B cell (primary cell): ENCODE measurements at regions not wholly inside any gene's neighbourhood (a gene's known extent, or its start where the extent isn't known, plus 50 kb on each side); places are given as distances from the start of the nearest gene placed in this dataset.

Experiments used
- ATAC-seq: fragments of 200-7000 bp; cut with Tn5 transposase; one replicate; pipeline ENCODE4 v1.10.0; 2021; ENCODE audit warnings: low read depth, mild to moderate bottlenecking, moderate number of reproducible peaks, moderate library complexity
- CTCF ChIA-PET: fragments of 350-600 bp; sonication (Branson Sonifier 250); formaldehyde crosslinking; loops from one replicate; lab custom pipeline; 2021; ENCODE audit warnings: antibody characterized with exemption, inconsistent platforms; lab: Charles Lee
- POLR2A ChIA-PET: fragments of 350-600 bp; sonication (Branson Sonifier 250); formaldehyde crosslinking; loops from one replicate; lab custom pipeline; 2021; ENCODE audit warnings: antibody characterized with exemption; lab: Charles Lee
- DNase-seq: peaks from one replicate; pipeline ENCODE4 v3.0.0; 2013
- H2AFZ ChIP-seq: 2 replicates; pipeline ENCODE4 v1.6.1; 2012; ENCODE audit warnings: mild to moderate bottlenecking, low read depth, low read length; ENCODE audit not compliant: insufficient read depth, poor library complexity, severe bottlenecking
- H3K27ac ChIP-seq, 2 donors: 1 replicate in 1 of 2; 2 replicates in 1 of 2; pipeline ENCODE4 v1.5.1; 2012 to 2013; ENCODE audit warnings: low read length in 2 of 2, mild to moderate bottlenecking in 2 of 2, moderate library complexity in 1 of 2
- H3K27me3 ChIP-seq, 4 experiments: fragments of 200-600 bp in 1 of 4; sonication (generic) in 1 of 4; replicated peaks in 1 of 4; 1 replicate in 2 of 4; 2 replicates in 2 of 4; pipeline versions ENCODE4 v1.6.1 to v1.7.0; 2013 to 2016; ENCODE audit warnings: low read length in 3 of 4, mild to moderate bottlenecking in 2 of 4, mixed read lengths in 1 of 4, moderate library complexity in 1 of 4; ENCODE audit not compliant: insufficient read depth in 4 of 4, control insufficient read depth in 3 of 4; ENCODE audit errors: control extremely low read depth in 1 of 4
- H3K36me3 ChIP-seq, 2 experiments: replicated peaks in 1 of 2; 1 replicate in 1 of 2; 2 replicates in 1 of 2; pipeline versions ENCODE4 v1.6.1 to v1.7.1; 2013; ENCODE audit warnings: low read length in 1 of 2; ENCODE audit not compliant: insufficient read depth in 2 of 2, control insufficient read depth in 1 of 2; ENCODE audit errors: control extremely low read depth in 1 of 2, extremely low read depth in 1 of 2
- H3K4me1 ChIP-seq, 2 donors: fragments of 200-600 bp in 1 of 2; sonication (generic) in 1 of 2; 1 replicate in 1 of 2; 2 replicates in 1 of 2; pipeline versions ENCODE4 v1.5.1 to v1.6.1; 2013 to 2017; ENCODE audit warnings: low read length in 2 of 2; ENCODE audit not compliant: control insufficient read depth in 2 of 2, insufficient read depth in 2 of 2
- H3K4me2 ChIP-seq: replicated peaks from 2 replicates; pipeline ENCODE3; 2012; ENCODE audit warnings: mild to moderate bottlenecking, low read depth, low read length; ENCODE audit not compliant: poor library complexity, severe bottlenecking
- H3K4me3 ChIP-seq, 5 experiments: fragments of 200-600 bp in 1 of 5; sonication (generic) in 1 of 5; 1 replicate in 3 of 5; 2 replicates in 2 of 5; pipeline versions ENCODE4 v1.5.1 to v1.7.0; 2011 to 2016; ENCODE audit warnings: low read length in 4 of 5, mild to moderate bottlenecking in 4 of 5, low read depth in 2 of 5, control low read depth in 1 of 5, moderate library complexity in 1 of 5; ENCODE audit not compliant: insufficient read depth in 1 of 5; ENCODE audit errors: control extremely low read depth in 1 of 5, extremely low read depth in 1 of 5
- H3K79me2 ChIP-seq: fragments of 200-600 bp; sonication (generic); one replicate; pipeline ENCODE4 v1.6.0; 2016; ENCODE audit warnings: low read length; ENCODE audit not compliant: control insufficient read depth, insufficient read depth
- H3K9ac ChIP-seq: fragments of 200-600 bp; sonication (generic); 2 replicates; pipeline ENCODE4 v1.6.1; 2017; ENCODE audit warnings: mild to moderate bottlenecking, low read length, moderate library complexity
- H3K9me3 ChIP-seq, 3 donors: one replicate each; pipeline versions ENCODE4 v1.6.1 to v1.7.1; 2013; ENCODE audit warnings: low read length in 2 of 3; ENCODE audit not compliant: control insufficient read depth in 2 of 3, insufficient read depth in 1 of 3; ENCODE audit errors: control extremely low read depth in 1 of 3
- H4K20me1 ChIP-seq: 2 replicates; pipeline ENCODE4 v1.6.0; 2012; ENCODE audit warnings: mild to moderate bottlenecking, low read length; ENCODE audit not compliant: insufficient read depth, control insufficient read depth, poor library complexity, severe bottlenecking
- H3K27ac Mint-ChIP-seq: one replicate; pipeline ENCODE4 v1.8.0; 2021; ENCODE audit warnings: mixed read lengths
- H3K27me3 Mint-ChIP-seq: one replicate; pipeline ENCODE4 v1.8.0; 2021; ENCODE audit warnings: mixed read lengths
- H3K4me1 Mint-ChIP-seq: one replicate; pipeline ENCODE4 v1.8.0; 2021; ENCODE audit warnings: mixed read lengths
- H3K4me3 Mint-ChIP-seq: one replicate; pipeline ENCODE4 v1.8.0; 2021; ENCODE audit warnings: mixed read lengths
- H3K9me3 Mint-ChIP-seq: one replicate; pipeline ENCODE4 v1.8.0; 2022; ENCODE audit warnings: mixed read lengths; ENCODE audit not compliant: insufficient read depth
- EZH2 ChIP-seq: IDR thresholded peaks from 2 replicates; pipeline ENCODE4 v1.6.1; 2012; ENCODE audit warnings: borderline replicate concordance, low read depth, mild to moderate bottlenecking, moderate library complexity, low read length; ENCODE audit not compliant: insufficient read depth, poor library complexity, severe bottlenecking
- WGBS: methylation state at CpG from one replicate; pipeline ENCODE4 v1.1.5; 2013; ENCODE audit warnings: missing lambda C conversion rate; ENCODE audit not compliant: insufficient coverage; 5-methylcytosine and 5-hydroxymethylcytosine counted together
- intact Hi-C: fragments of 100-400 bp; cut with micrococcal nuclease; formaldehyde crosslinking; loops from one replicate; pipeline ENCODE4 v1.10.0; 2022
- TF ChIP-seq, protein P1 (sequence below): fragments of 200-600 bp; IDR thresholded peaks from one replicate; pipeline ENCODE4 v1.8.0; 2022; ENCODE audit warnings: antibody characterized with exemption, mild to moderate bottlenecking

DNA sequence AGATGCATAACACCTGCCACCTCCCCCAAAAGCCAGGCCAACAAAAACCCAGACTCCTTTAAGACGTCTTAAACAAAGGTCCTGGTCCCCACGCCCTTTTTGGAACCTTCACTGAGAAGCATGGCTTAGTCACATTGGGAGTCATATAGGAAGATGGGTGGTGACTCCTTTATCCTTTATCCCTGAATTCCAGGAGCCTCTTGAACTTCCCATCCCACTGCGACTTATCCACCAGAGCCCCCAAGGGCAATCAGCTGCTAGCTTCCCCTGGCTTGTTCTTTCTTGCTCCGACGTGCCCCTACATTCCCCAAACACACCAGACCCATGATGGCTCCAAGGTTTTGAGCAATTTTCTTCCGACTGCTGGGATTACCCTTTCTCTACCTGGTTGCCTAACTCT lies 567.0 kb upstream of the CADM1 start:
- no peaks in the 10 kb centered on the region for H3K79me2 ChIP-seq
- H3K4me1 ChIP-seq = no peaks in the 10 kb centered on the region
- no peaks in the 10 kb centered on the region for H3K9me3 Mint-ChIP-seq
- H3K4me3 ChIP-seq = no peak overlapping the region
- H3K27ac ChIP-seq = no peak overlapping the region
- 93% methylated on average over 3 of the region's 6 CpGs for WGBS
- ATAC-seq (no peak), DNase-seq (no peak)
- POLR2A ChIA-PET = no interaction called here
- H3K27me3 Mint-ChIP-seq = peaks cover 4% of the 10 kb centered on the region
- H3K4me1 Mint-ChIP-seq = no peaks in the 10 kb centered on the region
- intact Hi-C loops = no loop called here
- no peak overlapping the region for H3K4me3 Mint-ChIP-seq
- H3K27me3 ChIP-seq = no peaks in the 10 kb centered on the region
- H3K27ac Mint-ChIP-seq = no peak overlapping the region
- no peaks in the 10 kb centered on the region for H3K36me3 ChIP-seq
- no peaks in the 10 kb centered on the region for H4K20me1 ChIP-seq
- no peak overlapping the region for H2AFZ ChIP-seq
- TF ChIP-seq, protein P1, sequence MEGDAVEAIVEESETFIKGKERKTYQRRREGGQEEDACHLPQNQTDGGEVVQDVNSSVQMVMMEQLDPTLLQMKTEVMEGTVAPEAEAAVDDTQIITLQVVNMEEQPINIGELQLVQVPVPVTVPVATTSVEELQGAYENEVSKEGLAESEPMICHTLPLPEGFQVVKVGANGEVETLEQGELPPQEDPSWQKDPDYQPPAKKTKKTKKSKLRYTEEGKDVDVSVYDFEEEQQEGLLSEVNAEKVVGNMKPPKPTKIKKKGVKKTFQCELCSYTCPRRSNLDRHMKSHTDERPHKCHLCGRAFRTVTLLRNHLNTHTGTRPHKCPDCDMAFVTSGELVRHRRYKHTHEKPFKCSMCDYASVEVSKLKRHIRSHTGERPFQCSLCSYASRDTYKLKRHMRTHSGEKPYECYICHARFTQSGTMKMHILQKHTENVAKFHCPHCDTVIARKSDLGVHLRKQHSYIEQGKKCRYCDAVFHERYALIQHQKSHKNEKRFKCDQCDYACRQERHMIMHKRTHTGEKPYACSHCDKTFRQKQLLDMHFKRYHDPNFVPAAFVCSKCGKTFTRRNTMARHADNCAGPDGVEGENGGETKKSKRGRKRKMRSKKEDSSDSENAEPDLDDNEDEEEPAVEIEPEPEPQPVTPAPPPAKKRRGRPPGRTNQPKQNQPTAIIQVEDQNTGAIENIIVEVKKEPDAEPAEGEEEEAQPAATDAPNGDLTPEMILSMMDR = no peak
- no peak for TF ChIP-seq EZH2
- peaks cover 0 to 11% (median 0%) of the 10 kb centered on the region in 3 donors for H3K9me3 ChIP-seq
- no peak overlapping the region for H3K4me2 ChIP-seq
- CTCF ChIA-PET = no interaction called here
- no peak overlapping the region for H3K9ac ChIP-seq

DNA sequence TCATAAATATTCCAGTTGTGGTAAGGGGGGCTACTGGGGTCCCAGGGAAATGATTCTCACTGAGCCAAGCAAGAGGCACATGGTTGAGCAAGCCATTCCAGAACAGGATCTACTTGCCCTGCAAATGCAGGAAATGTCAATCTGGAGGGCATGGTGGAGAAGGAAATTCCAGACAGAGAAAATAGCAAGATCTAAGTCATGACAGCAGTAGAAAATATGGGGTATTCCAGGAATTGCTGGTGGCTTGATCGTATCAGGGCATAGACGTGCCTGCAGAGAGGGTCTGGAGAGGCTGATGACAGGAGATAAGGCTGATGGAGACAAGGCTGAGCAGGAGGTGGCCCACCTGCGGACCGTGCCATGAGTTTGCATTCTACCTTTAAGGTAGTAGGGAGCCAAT lies 566.3 kb upstream of the CADM1 start:
- Mint-ChIP-seq H3K4me1 (peaks cover 1% of the 10 kb centered on the region), H3K27me3 (peaks cover 4% of the 10 kb centered on the region), H3K4me3 (no peak overlapping the region), H3K9me3 (no peaks in the 10 kb centered on the region), H3K27ac (no peak overlapping the region)
- no peak overlapping the region for H2AFZ ChIP-seq
- peaks cover 0 to 12% (median 0%) of the 10 kb centered on the region in 3 donors for H3K9me3 ChIP-seq
- no peak overlapping the region for H3K4me3 ChIP-seq
- H3K36me3 ChIP-seq = no peaks in the 10 kb centered on the region
- no peaks in the 10 kb centered on the region for H4K20me1 ChIP-seq
- no peak overlapping the region for H3K4me2 ChIP-seq
- H3K79me2 ChIP-seq = no peaks in the 10 kb centered on the region
- no peak overlapping the region for H3K9ac ChIP-seq
- no peaks in the 10 kb centered on the region for H3K4me1 ChIP-seq
- ChIA-PET POLR2A (no interaction called here), CTCF (no interaction called here)
- H3K27me3 ChIP-seq = no peaks in the 10 kb centered on the region
- H3K27ac ChIP-seq = no peak overlapping the region
- no peak for TF ChIP-seq EZH2
- TF ChIP-seq, protein P1 = no peak
- ATAC-seq (no peak), DNase-seq (no peak)
- intact Hi-C loops = no loop called here
- WGBS = 24% methylated on average over 4 of the region's 4 CpGs
